ENCODE measurements at regions not wholly inside any gene's neighbourhood (a gene's known extent, or its start where the extent isn't known, plus 50 kb on each side); places are given as distances from the start of the nearest gene placed in this dataset.

- TF ChIP-seq SP2 (IDR thresholded peaks at IDR 0.05; ENCODE audit: low read length): no peak
- TF ChIP-seq YY1 (IDR thresholded peaks at IDR 0.05; ENCODE audit: low read depth, low read length): no peak
- no peak for TF ChIP-seq KDM1A (IDR thresholded peaks at IDR 0.05; ENCODE audit: borderline replicate concordance, low read length)
- TF ChIP-seq, protein P1, sequence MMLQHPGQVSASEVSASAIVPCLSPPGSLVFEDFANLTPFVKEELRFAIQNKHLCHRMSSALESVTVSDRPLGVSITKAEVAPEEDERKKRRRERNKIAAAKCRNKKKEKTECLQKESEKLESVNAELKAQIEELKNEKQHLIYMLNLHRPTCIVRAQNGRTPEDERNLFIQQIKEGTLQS (IDR thresholded peaks at IDR 0.05; ENCODE audit: insufficient read depth, low read depth, low read length): no peak
- TF ChIP-seq, protein P2, sequence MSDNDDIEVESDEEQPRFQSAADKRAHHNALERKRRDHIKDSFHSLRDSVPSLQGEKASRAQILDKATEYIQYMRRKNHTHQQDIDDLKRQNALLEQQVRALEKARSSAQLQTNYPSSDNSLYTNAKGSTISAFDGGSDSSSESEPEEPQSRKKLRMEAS (IDR thresholded peaks at IDR 0.05): no peak
- TF ChIP-seq KDM4A (IDR thresholded peaks at IDR 0.05; ENCODE audit: low read depth, low read length, severe bottlenecking): no peak
- POLR2A ChIA-PET (ENCODE audit: partially characterized antibody): no interaction called here
- no peaks in the 10 kb centered on the region for H4K20me1 ChIP-seq (replicated peaks in 1 of 2; ENCODE audit: control insufficient read depth in 1 of 2, insufficient read depth in 2 of 2, low read length in 2 of 2)
- H3K56ac ChIP-seq (replicated peaks; ENCODE audit: insufficient read length, low read depth, low read length): no peak overlapping the region
- no peak overlapping the region for H3K14ac ChIP-seq (ENCODE audit: insufficient read length)
- no peaks in the 10 kb centered on the region for H3K23me2 ChIP-seq (ENCODE audit: low read depth, low read length)
- H2BK12ac ChIP-seq (ENCODE audit: low read depth, low read length): no peak overlapping the region
- no peak overlapping the region; the same call in 1 of the 2 replicates for H4K8ac ChIP-seq (ENCODE audit: extremely low read depth, insufficient read depth, low read length)
- H3K79me2 ChIP-seq (ENCODE audit: control insufficient read depth in 1 of 2, insufficient read depth in 2 of 2, low read length in 2 of 2): no peaks in the 10 kb centered on the region
- no peak overlapping the region for H4K91ac ChIP-seq (replicated peaks; ENCODE audit: insufficient read length, low read length)
- no peak overlapping the region for H3K23ac ChIP-seq (ENCODE audit: insufficient read length)
- no peak overlapping the region for H4K5ac ChIP-seq (ENCODE audit: insufficient read length, low read depth, low read length)
- H2BK20ac ChIP-seq (ENCODE audit: low read length): no peak overlapping the region
- H2BK120ac ChIP-seq (replicated peaks; ENCODE audit: low read depth, low read length): no peak overlapping the region
- H3K79me1 ChIP-seq (ENCODE audit: low read depth, low read length): no peaks in the 10 kb centered on the region
- no peak overlapping the region for H3K9ac ChIP-seq (replicated peaks in 1 of 4; ENCODE audit: extremely low read depth in 1 of 4, low read depth in 3 of 4, low read length in 3 of 4)
- no peak for DNase-seq (ENCODE audit: low read depth in 1 of 2, low spot score in 2 of 2)
- no peak overlapping the region for H2BK15ac ChIP-seq (ENCODE audit: low read length)
- no peak overlapping the region for H2AK5ac ChIP-seq (ENCODE audit: low read depth, low read length)
- 92% methylated on average over 22 of the region's 22 CpGs; no CpG with 5 or more reads in 1 of the 2 experiments for WGBS, 2 experiments (ENCODE audit: extremely low coverage in 1 of 2, insufficient coverage in 1 of 2, insufficient read length in 1 of 2, insufficient replicate concordance in 2 of 2, low coverage in 1 of 2, low lambda C conversion rate in 2 of 2, missing lambda C conversion rate in 1 of 2)
- no peak overlapping the region for H3K4me3 ChIP-seq (ENCODE audit: extremely low read depth in 1 of 4, insufficient read depth in 2 of 4, low read depth in 3 of 4, low read length in 4 of 4)
- H3K4me1 ChIP-seq (replicated peaks in 1 of 4; ENCODE audit: control insufficient read depth in 3 of 4, insufficient read depth in 4 of 4, low read length in 3 of 4): no peaks in the 10 kb centered on the region
- H3K9me3 ChIP-seq (ENCODE audit: insufficient read depth in 2 of 2, low read depth in 1 of 2, low read length in 1 of 2): peaks cover 0 to 3% of the 10 kb centered on the region in 2 experiments; a peak in 1 of 4 replicates
- no peak overlapping the region for H3K4me2 ChIP-seq (ENCODE audit: insufficient read depth in 1 of 2, low read depth in 2 of 2, low read length in 2 of 2)
- no peak for FAIRE-seq
- no peaks in the 10 kb centered on the region for H3K36me3 ChIP-seq (ENCODE audit: control insufficient read depth in 2 of 4, insufficient read depth in 4 of 4, low read length in 3 of 4)
- no peak overlapping the region for H2AFZ ChIP-seq (ENCODE audit: low read length)
- CTCF ChIA-PET (ENCODE audit: partially characterized antibody): interaction anchor here (0.7 to 2.5 kb wide), 7 partner anchors 16 to 835 kb away, joined by 3 to 9 read pairs (median 3); no protein-coding TSS in a partner anchor
- no peak overlapping the region for H3K27ac ChIP-seq (ENCODE audit: low read depth, low read length)
- H2BK5ac ChIP-seq (ENCODE audit: low read depth, low read length): no peak overlapping the region
- H3K27me3 ChIP-seq (replicated peaks in 1 of 4; ENCODE audit: control insufficient read depth in 3 of 4, extremely low read depth in 1 of 4, insufficient read depth in 3 of 4, low read length in 3 of 4): no peaks in the 10 kb centered on the region
- no peak overlapping the region for H3K4ac ChIP-seq (replicated peaks; ENCODE audit: insufficient read length, low read depth, low read length)
- H3K18ac ChIP-seq (ENCODE audit: extremely low read depth, low read length): no peak overlapping the region
Measured at GRCh38 chr7:20558963-20559716, 56.3 kb upstream of the ABCB5 start.

All from H1 (cell line).